ENCODE measurements at regions not wholly inside any gene's neighbourhood (a gene's known extent, or its start where the extent isn't known, plus 50 kb on each side); places are given as distances from the start of the nearest gene placed in this dataset.
A peak's percentile ranks its signal among the peaks of the same experiment; 100 is the strongest.

GRCh38 chr18:68148863-68149262, 566.0 kb downstream of the TMX3 start:
- DNase-seq (ENCODE audit: low read depth), result no peak

- DNase-seq (ENCODE audit: low read depth), result no peak
Measured at GRCh38 chr18:68147728-68148127, 567.2 kb downstream of the TMX3 start.

DNA sequence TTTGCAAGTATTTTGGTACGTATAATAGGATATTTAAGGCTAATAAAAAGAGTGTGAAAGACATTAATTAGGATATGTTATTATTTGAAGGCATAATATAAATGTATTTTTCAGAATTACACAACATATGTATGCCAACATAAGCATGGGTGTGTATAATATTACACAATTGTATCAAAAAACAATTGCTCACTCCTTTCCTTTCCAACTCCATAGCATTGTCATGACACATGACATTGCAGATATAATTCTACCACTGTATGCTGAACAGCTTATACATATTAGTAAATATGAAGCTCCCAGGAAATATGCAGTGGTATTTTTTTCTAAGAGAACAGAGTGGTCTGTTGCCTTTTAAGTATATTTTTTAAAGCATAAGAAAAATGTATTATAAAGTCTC, 593.1 kb downstream of the TMX3 start:
- DNase-seq (ENCODE audit: low read depth), result no peak

- no peak for DNase-seq (ENCODE audit: low read depth)
Measured at GRCh38 chr18:68121308-68121707, 593.6 kb downstream of the TMX3 start.

DNA sequence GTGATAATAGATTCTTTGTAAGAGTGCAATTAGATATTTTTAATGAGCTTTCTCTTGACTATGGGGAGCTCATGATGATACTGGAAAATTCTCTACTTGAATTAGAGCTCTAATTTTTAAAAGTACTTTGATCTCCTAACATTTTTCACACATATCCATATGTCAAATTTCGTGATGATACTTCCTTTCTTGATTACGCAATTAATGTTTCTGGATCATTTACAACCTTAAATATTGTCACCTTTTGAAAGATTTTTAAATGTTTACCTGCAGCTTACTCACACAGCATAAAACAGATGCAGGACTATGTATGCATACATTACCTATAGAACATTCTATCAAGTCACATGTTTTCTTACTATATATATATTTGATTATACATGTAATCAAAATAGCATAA, 598.5 kb upstream of the DSEL start:
- no peak for DNase-seq (ENCODE audit: low read depth)

DNA sequence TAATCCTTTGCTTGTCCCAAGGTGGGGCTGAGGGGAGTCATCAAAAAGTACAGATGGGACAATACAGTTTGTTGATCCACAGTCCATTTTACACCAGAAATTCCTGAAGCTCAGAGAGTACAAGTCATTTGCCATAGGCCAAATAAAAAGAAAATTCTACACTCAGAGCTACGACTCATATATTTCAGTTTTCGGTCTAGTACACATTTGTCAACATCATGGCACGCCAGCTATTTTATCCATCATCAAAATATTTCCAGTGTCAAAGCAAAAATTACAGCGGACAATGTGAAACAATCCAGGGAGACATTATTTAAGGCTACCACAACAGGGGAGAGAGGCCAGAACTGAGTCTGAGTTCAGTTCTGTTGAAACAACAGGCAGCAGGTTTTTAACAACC, 587.5 kb upstream of the DSEL start:
- peak; percentile 0 for DNase-seq (ENCODE audit: low read depth)

DNA sequence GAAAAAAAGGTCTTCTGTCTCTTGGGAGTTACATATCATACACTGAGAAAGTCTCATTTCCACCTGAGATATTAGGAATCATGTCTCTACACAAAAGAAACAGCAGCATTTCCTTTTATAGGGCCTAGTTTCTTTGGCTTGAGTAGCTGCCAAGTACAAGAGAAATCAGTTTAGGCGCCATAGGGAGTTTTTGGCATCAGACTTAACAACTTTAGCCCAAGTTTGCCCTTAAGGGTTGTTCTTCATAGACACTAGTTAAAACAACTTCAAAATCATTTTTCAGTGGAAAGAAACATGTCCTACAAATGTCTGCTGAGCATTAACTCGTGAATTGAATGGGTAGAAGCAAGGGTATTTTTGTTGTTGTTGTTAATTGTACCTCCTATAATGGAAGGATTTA, 587.0 kb upstream of the DSEL start:
- no peak for DNase-seq (ENCODE audit: low read depth)

DNA sequence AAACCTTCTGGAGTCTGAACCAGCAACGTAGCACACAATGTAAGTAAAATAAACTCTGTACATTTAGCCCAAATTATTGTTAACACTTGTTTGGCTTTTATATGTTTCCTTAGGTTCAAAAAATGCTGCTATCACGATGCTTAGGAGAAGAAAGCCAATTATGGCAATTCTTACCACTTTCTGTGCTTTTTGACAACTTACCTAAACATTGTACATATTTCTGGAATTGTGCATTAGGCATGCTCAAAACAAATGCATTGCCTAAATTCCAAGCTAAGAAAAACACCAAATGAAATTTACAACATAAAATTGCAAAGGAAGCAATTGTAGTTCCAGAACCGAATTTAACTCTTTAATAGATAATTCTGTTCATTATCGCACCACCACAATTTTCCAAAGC, 585.6 kb upstream of the DSEL start:
- DNase-seq (ENCODE audit: low read depth), result no peak

DNA sequence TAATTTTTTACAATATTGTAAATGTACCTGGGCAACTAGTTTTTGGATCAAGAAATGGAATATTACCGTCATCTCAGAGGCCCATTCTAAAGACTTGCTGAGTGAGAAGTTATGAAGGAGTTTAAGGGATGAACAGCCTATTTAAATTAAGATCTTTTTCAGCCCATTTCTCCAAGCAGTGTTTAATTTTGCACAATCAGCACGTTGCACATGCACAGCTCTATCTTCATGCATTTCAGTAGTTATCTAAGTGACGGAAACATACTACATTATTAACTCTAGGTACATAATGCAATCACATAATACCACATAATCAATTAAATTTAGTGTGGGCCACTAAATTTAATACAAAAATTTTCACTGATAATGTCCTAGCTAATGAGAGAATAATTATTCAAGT, 582.1 kb upstream of the DSEL start:
- no peak for DNase-seq (ENCODE audit: low read depth)

- no peak for DNase-seq (ENCODE audit: low read depth)
Measured at GRCh38 chr18:68086481-68086880, 570.0 kb upstream of the DSEL start.

- DNase-seq (ENCODE audit: low read depth), result no peak
Measured at GRCh38 chr18:68085251-68085650, 568.7 kb upstream of the DSEL start.

GRCh38 chr18:68083776-68084175, 567.3 kb upstream of the DSEL start:
- DNase-seq (ENCODE audit: low read depth), result no peak

DNA sequence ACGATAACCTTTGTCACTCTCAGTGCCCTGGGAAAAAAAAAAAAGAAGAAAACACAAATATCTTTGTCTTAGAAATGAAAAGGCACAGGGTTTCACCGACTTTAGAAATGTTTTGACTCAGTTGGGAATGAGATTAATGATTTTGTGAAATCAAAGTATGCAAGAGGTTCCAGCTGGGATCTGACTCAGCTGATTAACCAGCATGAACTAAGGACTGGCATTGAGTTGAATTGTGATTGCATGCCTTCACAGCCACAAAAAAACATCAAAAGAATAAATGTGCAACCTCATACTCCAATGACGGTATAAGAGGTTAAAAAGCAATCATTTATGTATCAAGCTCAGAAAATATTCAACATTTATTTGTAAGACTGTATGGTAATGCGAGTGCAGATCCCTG, 566.6 kb upstream of the DSEL start:
- no peak for DNase-seq (ENCODE audit: low read depth)

- no peak for DNase-seq (ENCODE audit: low read depth)
Measured at GRCh38 chr18:68072744-68073143, 556.2 kb upstream of the DSEL start.

DNA sequence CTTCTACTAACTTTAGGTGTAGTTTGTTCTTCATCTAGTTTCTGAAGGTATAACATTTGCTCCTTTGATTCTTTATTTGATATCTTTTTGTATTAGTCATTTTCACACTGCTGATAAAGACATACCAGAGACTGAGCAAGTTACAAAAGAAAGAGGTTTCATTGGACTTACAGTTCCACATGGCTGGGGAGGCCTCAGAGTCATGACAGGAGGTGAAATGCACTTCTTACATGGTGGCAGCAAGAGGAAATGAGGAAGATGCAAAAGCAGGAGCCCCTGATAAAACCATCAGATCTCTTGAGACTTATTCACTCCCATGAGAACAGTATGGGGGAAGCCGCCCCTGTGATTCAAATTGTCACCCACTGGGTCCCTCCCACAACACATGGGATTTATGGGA, 544.4 kb upstream of the DSEL start:
- DNase-seq (ENCODE audit: low read depth), result no peak

DNA sequence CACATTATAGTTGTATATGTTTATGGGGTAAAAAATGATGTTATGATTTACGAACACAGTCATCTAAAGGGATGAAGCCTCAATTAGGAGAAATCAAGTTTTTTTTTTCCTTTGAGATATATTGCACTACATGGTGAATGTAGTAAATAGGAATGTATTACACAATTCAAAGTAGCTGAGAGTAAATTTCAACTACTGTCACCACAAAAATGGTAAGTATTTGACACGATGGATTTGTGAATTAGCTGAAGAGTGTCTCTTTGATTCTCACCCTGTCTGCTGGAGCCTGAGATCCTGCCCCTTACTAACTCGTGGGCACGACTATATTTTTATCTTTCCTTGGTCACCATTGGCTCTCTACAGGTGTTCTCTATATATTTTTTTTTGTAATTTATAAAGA, 540.4 kb upstream of the DSEL start:
- DNase-seq (ENCODE audit: low read depth), result no peak

DNA sequence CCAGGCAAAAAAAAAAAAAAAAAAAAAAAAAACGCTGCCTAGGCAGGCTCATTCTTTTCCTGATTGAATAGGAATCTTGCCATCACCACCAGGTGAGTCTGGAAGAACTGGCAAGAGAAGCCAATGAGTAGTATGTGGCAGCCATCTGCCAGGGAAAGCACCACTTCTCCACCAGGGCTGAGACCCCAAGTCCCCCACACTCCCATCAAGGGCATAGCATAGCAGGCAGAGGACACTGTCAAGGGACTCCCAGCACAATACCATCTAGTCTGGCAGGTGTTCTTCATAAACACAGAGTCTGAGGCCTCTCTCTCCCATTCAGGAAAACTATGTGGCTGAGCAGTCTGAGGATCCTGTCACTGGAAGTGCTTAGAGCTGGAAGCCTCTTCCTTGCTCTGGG, 538.1 kb upstream of the DSEL start:
- no peak for DNase-seq (ENCODE audit: low read depth)

DNA sequence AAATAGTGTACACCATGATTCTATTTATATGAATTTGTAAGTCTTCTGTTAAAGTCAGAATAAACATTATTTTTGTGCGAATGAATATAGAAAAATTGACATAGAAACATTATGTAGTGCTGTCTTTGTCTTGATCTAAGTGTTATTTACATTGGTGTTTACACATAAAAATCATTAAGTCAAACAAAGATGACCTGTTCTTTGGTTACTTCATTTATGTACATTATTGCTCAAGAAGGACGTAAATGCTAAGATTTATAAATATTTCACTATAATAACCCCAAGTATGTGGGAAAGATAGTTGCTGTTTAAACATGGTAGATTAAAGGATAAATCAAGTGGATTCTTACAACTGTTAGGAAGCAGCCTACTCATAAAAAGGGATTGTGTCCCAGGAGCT, 536.8 kb upstream of the DSEL start:
- DNase-seq (ENCODE audit: low read depth), result no peak

DNA sequence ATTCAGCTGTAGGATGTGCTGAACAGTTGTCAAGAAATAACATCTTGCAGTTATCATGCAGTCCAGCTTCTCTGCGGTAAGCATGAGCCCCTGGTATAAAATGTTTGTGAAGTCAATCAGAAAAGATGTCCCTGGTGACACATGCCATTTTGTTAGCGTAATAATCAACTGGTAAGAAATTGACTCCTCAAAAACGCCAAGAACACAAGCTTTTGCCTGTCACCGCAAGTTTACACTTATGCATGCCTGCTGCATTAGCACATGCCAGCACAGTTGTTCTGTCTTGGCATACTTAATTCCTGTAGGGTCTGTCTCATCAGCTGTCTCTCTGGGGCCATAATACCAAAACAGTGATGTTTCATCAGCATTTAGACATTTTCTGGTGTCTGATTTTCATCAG, 524.8 kb upstream of the DSEL start:
- DNase-seq (ENCODE audit: low read depth), result no peak

GRCh38 chr18:68040198-68040597, 523.7 kb upstream of the DSEL start:
- no peak for DNase-seq (ENCODE audit: low read depth)

DNA sequence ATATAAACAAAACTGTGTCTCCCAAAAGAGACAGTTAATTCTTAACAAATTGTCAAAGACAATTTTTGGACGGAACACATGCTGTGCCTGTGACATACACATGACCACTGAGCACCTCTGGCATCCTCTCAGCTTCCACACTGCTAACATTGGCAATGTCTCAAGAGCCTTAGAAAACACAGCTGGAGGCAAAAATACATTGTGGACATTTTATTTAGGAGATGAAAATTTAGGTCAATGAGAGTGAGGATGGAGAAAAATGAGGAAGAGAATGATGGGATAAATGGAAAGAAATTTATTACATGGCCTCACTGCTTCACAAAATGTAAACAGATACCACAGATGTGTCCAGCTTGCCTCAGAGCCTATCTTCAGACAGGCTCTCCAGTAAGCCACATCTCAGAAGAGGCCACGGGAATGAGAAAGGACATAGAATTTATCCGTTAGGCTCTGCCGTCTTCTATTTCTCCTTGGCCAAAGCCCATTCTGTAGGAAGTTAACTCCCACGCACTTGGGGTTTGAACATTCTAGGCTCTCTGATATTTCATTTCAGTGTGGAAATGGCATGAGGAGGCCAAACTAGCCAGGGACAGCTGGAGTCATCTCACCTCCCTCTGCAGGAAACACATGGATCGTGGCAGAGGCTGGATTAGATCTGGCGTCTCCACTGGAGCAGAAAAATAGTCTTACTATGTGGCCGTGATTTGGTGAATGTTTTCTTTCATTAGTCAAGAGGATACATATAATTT, 519.4 kb upstream of the DSEL start:
- DNase-seq (ENCODE audit: low read depth), result no peak

- no peak for DNase-seq (ENCODE audit: low read depth)
Measured at GRCh38 chr18:68034296-68034695, 517.8 kb upstream of the DSEL start.

DNA sequence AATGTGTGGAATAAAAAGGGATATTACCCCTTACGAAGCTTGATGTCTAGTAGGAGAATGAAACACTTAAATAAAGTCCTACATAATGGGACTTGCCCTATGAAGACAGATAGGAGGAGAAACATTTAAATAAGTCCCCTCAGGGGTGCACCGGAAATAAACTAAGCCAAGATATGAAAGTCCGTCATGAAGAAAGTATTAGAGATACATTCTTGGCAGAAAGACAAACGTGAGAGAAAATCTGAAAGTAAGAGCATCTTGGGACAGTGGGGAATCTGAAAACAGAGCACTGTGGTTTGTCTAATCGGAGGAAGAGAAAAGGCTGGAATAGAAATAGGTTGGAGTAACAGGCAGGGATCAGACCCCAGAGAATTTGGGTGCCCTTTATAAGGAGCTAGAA, 516.9 kb upstream of the DSEL start:
- DNase-seq (ENCODE audit: low read depth), result no peak

DNA sequence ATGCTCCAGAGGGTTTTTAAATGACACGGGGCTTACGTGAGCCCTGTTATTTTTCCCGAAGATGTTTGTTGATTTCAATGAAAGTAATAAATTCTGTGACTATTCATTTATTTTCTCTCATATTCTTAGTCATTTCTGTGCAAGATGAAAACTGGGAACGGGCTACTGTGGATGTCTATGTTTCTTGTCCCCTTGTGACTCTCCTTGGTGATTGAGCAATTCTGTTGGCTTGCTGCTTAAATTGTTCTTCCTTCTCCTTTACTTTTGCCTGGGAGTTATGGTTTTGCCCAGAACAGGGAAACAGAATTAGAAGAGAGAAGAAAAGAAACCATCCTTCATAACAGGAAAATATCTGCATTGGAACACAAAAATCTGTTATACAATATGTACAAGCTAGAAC, 508.2 kb upstream of the DSEL start:
- DNase-seq (ENCODE audit: low read depth), result peak; percentile 7
